ENCODE measurements at regions not wholly inside any gene's neighbourhood (a gene's known extent, or its start where the extent isn't known, plus 50 kb on each side); places are given as distances from the start of the nearest gene placed in this dataset.

DNA sequence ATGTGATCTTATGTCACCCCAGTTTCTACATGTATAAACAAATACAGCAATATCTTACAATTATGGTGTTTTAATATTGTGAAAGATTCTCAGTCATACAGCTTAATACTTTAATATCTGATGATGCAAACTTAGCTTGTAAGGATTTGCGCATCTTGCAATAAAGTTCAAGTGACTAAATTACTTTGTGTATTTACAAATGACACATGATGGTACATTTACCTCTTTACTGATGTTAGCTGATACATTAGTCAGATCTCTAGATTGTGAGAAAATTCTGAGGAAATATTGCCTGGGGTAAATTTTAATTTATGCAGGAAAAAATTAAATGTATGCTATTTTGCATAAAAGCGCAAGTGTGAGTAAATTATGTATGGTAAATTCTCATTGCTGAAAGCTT is 418.8 kb upstream of the MMS22L start:
- Histone ChIP-seq H3K79me2 (ENCODE audit: insufficient read depth) (no peaks in the 10 kb centered on the region), H4K20me1 (ENCODE audit: insufficient read depth) (no peaks in the 10 kb centered on the region), H2AFZ (ENCODE audit: low read depth) (no peak overlapping the region), H3K27ac (ENCODE audit: low read depth in 2 of 2, low read length in 1 of 2) (no peak overlapping the region), H3F3A (replicated peaks; ENCODE audit: insufficient read depth) (no peaks in the 10 kb centered on the region), H3K9ac (no peak overlapping the region), H3K9me3 (no peaks in the 10 kb centered on the region), H3K36me3 (replicated peaks in 1 of 2; ENCODE audit: control insufficient read depth in 1 of 2, insufficient read depth in 2 of 2, low read length in 1 of 2) (no peaks in the 10 kb centered on the region), H3K4me1 (ENCODE audit: control insufficient read depth in 1 of 2, insufficient read depth in 2 of 2, low read depth in 1 of 2, low read length in 1 of 2) (peaks cover 0 to 2% of the 10 kb centered on the region in 2 experiments; a peak in 2 of 4 replicates), H3K4me2 (no peak overlapping the region), H3K9me2 (no peaks in the 10 kb centered on the region), H3K4me3 (ENCODE audit: low read depth in 2 of 2, low read length in 1 of 2) (no peak overlapping the region), H3K27me3 (ENCODE audit: insufficient read depth) (no peaks in the 10 kb centered on the region)
- CTCF ChIA-PET = interaction anchor here (1.3 to 1.6 kb wide), 3 partner anchors 261 to 1143 kb away, joined by 3 to 4 read pairs (median 3); no protein-coding TSS in a partner anchor
- 95% methylated on average over 2 of the region's 2 CpGs for WGBS (ENCODE audit: low lambda C conversion rate)
- TF ChIP-seq, protein P1, sequence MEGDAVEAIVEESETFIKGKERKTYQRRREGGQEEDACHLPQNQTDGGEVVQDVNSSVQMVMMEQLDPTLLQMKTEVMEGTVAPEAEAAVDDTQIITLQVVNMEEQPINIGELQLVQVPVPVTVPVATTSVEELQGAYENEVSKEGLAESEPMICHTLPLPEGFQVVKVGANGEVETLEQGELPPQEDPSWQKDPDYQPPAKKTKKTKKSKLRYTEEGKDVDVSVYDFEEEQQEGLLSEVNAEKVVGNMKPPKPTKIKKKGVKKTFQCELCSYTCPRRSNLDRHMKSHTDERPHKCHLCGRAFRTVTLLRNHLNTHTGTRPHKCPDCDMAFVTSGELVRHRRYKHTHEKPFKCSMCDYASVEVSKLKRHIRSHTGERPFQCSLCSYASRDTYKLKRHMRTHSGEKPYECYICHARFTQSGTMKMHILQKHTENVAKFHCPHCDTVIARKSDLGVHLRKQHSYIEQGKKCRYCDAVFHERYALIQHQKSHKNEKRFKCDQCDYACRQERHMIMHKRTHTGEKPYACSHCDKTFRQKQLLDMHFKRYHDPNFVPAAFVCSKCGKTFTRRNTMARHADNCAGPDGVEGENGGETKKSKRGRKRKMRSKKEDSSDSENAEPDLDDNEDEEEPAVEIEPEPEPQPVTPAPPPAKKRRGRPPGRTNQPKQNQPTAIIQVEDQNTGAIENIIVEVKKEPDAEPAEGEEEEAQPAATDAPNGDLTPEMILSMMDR (IDR thresholded peaks at IDR 0.05) = no peak
- TF ChIP-seq SMC3 (IDR thresholded peaks at IDR 0.05; ENCODE audit: low read depth, low read length) = no peak
- TF ChIP-seq TCF12 (IDR thresholded peaks at IDR 0.05) = no peak
- TF ChIP-seq RAD21 (IDR thresholded peaks at IDR 0.05; ENCODE audit: low read length) = no peak
- TF ChIP-seq, protein P2, sequence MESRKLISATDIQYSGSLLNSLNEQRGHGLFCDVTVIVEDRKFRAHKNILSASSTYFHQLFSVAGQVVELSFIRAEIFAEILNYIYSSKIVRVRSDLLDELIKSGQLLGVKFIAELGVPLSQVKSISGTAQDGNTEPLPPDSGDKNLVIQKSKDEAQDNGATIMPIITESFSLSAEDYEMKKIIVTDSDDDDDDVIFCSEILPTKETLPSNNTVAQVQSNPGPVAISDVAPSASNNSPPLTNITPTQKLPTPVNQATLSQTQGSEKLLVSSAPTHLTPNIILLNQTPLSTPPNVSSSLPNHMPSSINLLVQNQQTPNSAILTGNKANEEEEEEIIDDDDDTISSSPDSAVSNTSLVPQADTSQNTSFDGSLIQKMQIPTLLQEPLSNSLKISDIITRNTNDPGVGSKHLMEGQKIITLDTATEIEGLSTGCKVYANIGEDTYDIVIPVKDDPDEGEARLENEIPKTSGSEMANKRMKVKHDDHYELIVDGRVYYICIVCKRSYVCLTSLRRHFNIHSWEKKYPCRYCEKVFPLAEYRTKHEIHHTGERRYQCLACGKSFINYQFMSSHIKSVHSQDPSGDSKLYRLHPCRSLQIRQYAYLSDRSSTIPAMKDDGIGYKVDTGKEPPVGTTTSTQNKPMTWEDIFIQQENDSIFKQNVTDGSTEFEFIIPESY (IDR thresholded peaks at IDR 0.05; ENCODE audit: borderline replicate concordance, low read depth) = no peak
- no peak for TF ChIP-seq YY1 (IDR thresholded peaks at IDR 0.05; ENCODE audit: low read depth)
- no peak for TF ChIP-seq TEAD4 (IDR thresholded peaks at IDR 0.05; ENCODE audit: borderline replicate concordance, insufficient read depth)
- no peak for TF ChIP-seq GABPA (IDR thresholded peaks at IDR 0.05; ENCODE audit: low read depth)
- TF ChIP-seq POLR2AphosphoS5 (IDR thresholded peaks at IDR 0.05; ENCODE audit: low read depth, low read length) = no peak
- no peak for TF ChIP-seq ELF1 (IDR thresholded peaks at IDR 0.05)
- no peak for TF ChIP-seq TAF1 (IDR thresholded peaks at IDR 0.05; ENCODE audit: borderline replicate concordance, low read depth, low read length)
- TF ChIP-seq CHD2 (IDR thresholded peaks at IDR 0.05; ENCODE audit: low read length, partially characterized antibody) = no peak
- no peak for TF ChIP-seq FOXM1 (IDR thresholded peaks at IDR 0.05; ENCODE audit: low read depth)
- no peak for TF ChIP-seq MXI1 (IDR thresholded peaks at IDR 0.05; ENCODE audit: low read depth, low read length)
- no peak for TF ChIP-seq RFX5 (IDR thresholded peaks at IDR 0.05; ENCODE audit: low read length)
- no peak for TF ChIP-seq FOXJ3 (CRISPR knock-in tag; IDR thresholded peaks at IDR 0.05)
- TF ChIP-seq GATA2 (CRISPR knock-in tag; IDR thresholded peaks at IDR 0.05) = no peak
- TF ChIP-seq NRF1 (IDR thresholded peaks at IDR 0.05; ENCODE audit: low read depth, low read length) = no peak
- TF ChIP-seq FOSL2 (IDR thresholded peaks at IDR 0.05; ENCODE audit: borderline replicate concordance, low read depth) = no peak
- POLR2A ChIA-PET = no interaction called here
- no peak for DNase-seq
